Endothelial cell (in vitro differentiated cells): ENCODE measurements at regions not wholly inside any gene's neighbourhood (a gene's known extent, or its start where the extent isn't known, plus 50 kb on each side); places are given as distances from the start of the nearest gene placed in this dataset.

Experiments used
- DNase-seq: peaks from one replicate; pipeline ENCODE4 v3.0.0; 2021; ENCODE audit warnings: low spot score
- H3K27ac Mint-ChIP-seq: one replicate; pipeline ENCODE4 v1.8.0; 2021; ENCODE audit warnings: mixed read lengths, inconsistent platforms; ENCODE audit not compliant: unreplicated experiment
- H3K27me3 Mint-ChIP-seq: one replicate; pipeline ENCODE4 v1.8.0; 2021; ENCODE audit warnings: mild to moderate bottlenecking, moderate library complexity, mixed read lengths, inconsistent platforms; ENCODE audit not compliant: unreplicated experiment
- H3K36me3 Mint-ChIP-seq: one replicate; pipeline ENCODE4 v1.8.0; 2021; ENCODE audit warnings: mild to moderate bottlenecking, low read depth, mixed read lengths, inconsistent platforms; ENCODE audit not compliant: unreplicated experiment
- H3K4me1 Mint-ChIP-seq: one replicate; pipeline ENCODE4 v1.8.0; 2021; ENCODE audit warnings: mild to moderate bottlenecking, mixed read lengths, inconsistent platforms; ENCODE audit not compliant: unreplicated experiment
- H3K4me3 Mint-ChIP-seq: one replicate; pipeline ENCODE4 v1.8.0; 2021; ENCODE audit warnings: mild to moderate bottlenecking, mixed read lengths, inconsistent platforms; ENCODE audit not compliant: unreplicated experiment
- H3K9me3 Mint-ChIP-seq: one replicate; pipeline ENCODE4 v1.8.0; 2021; ENCODE audit warnings: mixed read lengths, inconsistent platforms; ENCODE audit not compliant: unreplicated experiment
- CTCF ChIP-seq: fragments of 200-600 bp; sonication (generic); IDR thresholded peaks from one replicate; pipeline ENCODE4 v1.5.0; 2021; ENCODE audit warnings: antibody characterized with exemption; ENCODE audit not compliant: unreplicated experiment

- TF ChIP-seq CTCF, result no peak
- no peaks in the 10 kb centered on the region for H3K4me1 Mint-ChIP-seq
- H3K9me3 Mint-ChIP-seq, result no peaks in the 10 kb centered on the region
- H3K27ac Mint-ChIP-seq, result no peak overlapping the region
- no peak overlapping the region for H3K4me3 Mint-ChIP-seq
- no peaks in the 10 kb centered on the region for H3K27me3 Mint-ChIP-seq
- DNase-seq, result no peak
- H3K36me3 Mint-ChIP-seq, result no peaks in the 10 kb centered on the region
Observed at GRCh38 chr13:107901996-107902562, 313.3 kb downstream of the LIG4 start.

GRCh38 chr13:107901230-107901629, 314.1 kb downstream of the LIG4 start:
- Mint-ChIP-seq H3K4me3 (no peak overlapping the region), H3K4me1 (no peaks in the 10 kb centered on the region), H3K9me3 (no peaks in the 10 kb centered on the region), H3K27ac (no peak overlapping the region), H3K27me3 (no peaks in the 10 kb centered on the region), H3K36me3 (no peaks in the 10 kb centered on the region)
- no peak for DNase-seq
- no peak for TF ChIP-seq CTCF

GRCh38 chr13:107900775-107901174, 314.6 kb downstream of the LIG4 start:
- Mint-ChIP-seq H3K27ac (no peak overlapping the region), H3K36me3 (no peaks in the 10 kb centered on the region), H3K4me1 (no peaks in the 10 kb centered on the region), H3K9me3 (no peaks in the 10 kb centered on the region), H3K4me3 (no peak overlapping the region), H3K27me3 (no peaks in the 10 kb centered on the region)
- TF ChIP-seq CTCF, result no peak
- DNase-seq, result no peak

- Mint-ChIP-seq H3K4me3 (no peak overlapping the region), H3K9me3 (peaks cover 5% of the 10 kb centered on the region)
- TF ChIP-seq CTCF, result no peak
Observed at GRCh38 chr13:107886118-107886517, 329.2 kb downstream of the LIG4 start.

GRCh38 chr13:107884564-107884963, 330.8 kb downstream of the LIG4 start:
- Mint-ChIP-seq H3K27me3 (no peaks in the 10 kb centered on the region), H3K36me3 (no peaks in the 10 kb centered on the region)

More at GRCh38 chr13:107886118-107886517, 329.2 kb downstream of the LIG4 start:
- no peak for DNase-seq
- H3K27ac Mint-ChIP-seq, result no peak overlapping the region
- H3K27me3 Mint-ChIP-seq, result no peaks in the 10 kb centered on the region
- peaks cover 4% of the 10 kb centered on the region for H3K4me1 Mint-ChIP-seq
- no peaks in the 10 kb centered on the region for H3K36me3 Mint-ChIP-seq

More at GRCh38 chr13:107884564-107884963, 330.8 kb downstream of the LIG4 start:
- no peak for TF ChIP-seq CTCF
- peaks cover 4% of the 10 kb centered on the region for H3K4me1 Mint-ChIP-seq
- H3K27ac Mint-ChIP-seq, result no peak overlapping the region
- peaks cover 5% of the 10 kb centered on the region for H3K9me3 Mint-ChIP-seq
- H3K4me3 Mint-ChIP-seq, result no peak overlapping the region
- DNase-seq, result no peak
